AG04450 (cell line): ENCODE measurements at regions not wholly inside any gene's neighbourhood (a gene's known extent, or its start where the extent isn't known, plus 50 kb on each side); places are given as distances from the start of the nearest gene placed in this dataset.

Source experiments
- CTCF ChIA-PET: fragments of 300-600, 350-600 bp; formaldehyde crosslinking; extraction: SDS; loops from one replicate; lab custom pipeline; 2022; ENCODE audit warnings: antibody characterized with exemption, inconsistent platforms; lab: Charles Lee
- POLR2A ChIA-PET: fragments of 350-600 bp; formaldehyde crosslinking; extraction: SDS; loops from one replicate; lab custom pipeline; 2021; ENCODE audit warnings: antibody characterized with exemption, inconsistent platforms; lab: Yijun Ruan, JAX
- DNase-seq: peaks from one replicate; pipeline ENCODE4 v3.0.0-alpha.2; 2011; ENCODE audit warnings: low read depth, low spot score
- H3K27ac ChIP-seq: one replicate; pipeline ENCODE4 v1.5.1; 2012; ENCODE audit warnings: low read depth, low read length, control low read depth
- H3K27me3 ChIP-seq: one replicate; pipeline ENCODE4 v1.6.0; 2012; ENCODE audit warnings: low read length; ENCODE audit not compliant: control insufficient read depth, insufficient read depth
- H3K4me3 ChIP-seq: 2 replicates; pipeline ENCODE4 v1.5.1; 2011; ENCODE audit warnings: mild to moderate bottlenecking, low read depth, low read length, control low read depth
- H3K9me3 ChIP-seq: 2 replicates; pipeline ENCODE4 v1.5.1; 2012; ENCODE audit warnings: low read length; ENCODE audit not compliant: control insufficient read depth, insufficient read depth
- CTCF ChIP-seq: IDR thresholded peaks from 2 replicates; pipeline ENCODE4 v1.5.1; 2011; ENCODE audit warnings: low read depth, low read length, control low read depth, inconsistent platforms

GRCh38 chr11:95360377-95361075 lies 129.5 kb upstream of the SESN3 start:
- peaks cover 5% of the 10 kb centered on the region for H3K27me3 ChIP-seq
- TF ChIP-seq CTCF = no peak
- no peak for DNase-seq
- ChIA-PET POLR2A (no interaction called here), CTCF (interaction anchor here (1.8 kb wide), 1 partner anchor 345 kb away, joined by 4 read pairs; no protein-coding TSS in a partner anchor)
- no peak overlapping the region for H3K4me3 ChIP-seq
- no peak overlapping the region for H3K27ac ChIP-seq
- no peaks in the 10 kb centered on the region for H3K9me3 ChIP-seq

GRCh38 chr11:95359756-95360155 lies 128.8 kb upstream of the SESN3 start:
- no peak for DNase-seq
- H3K27me3 ChIP-seq = peaks cover 5% of the 10 kb centered on the region
- H3K27ac ChIP-seq = no peak overlapping the region
- H3K4me3 ChIP-seq = no peak overlapping the region
- TF ChIP-seq CTCF = no peak
- H3K9me3 ChIP-seq = no peaks in the 10 kb centered on the region
- POLR2A ChIA-PET = no interaction called here
- CTCF ChIA-PET = no interaction called here

- H3K4me3 ChIP-seq = no peak overlapping the region
- CTCF ChIA-PET = no interaction called here
- H3K27ac ChIP-seq = no peak overlapping the region
- no peak for DNase-seq
- TF ChIP-seq CTCF = no peak
- POLR2A ChIA-PET = no interaction called here
- H3K27me3 ChIP-seq = peaks cover 5% of the 10 kb centered on the region
- H3K9me3 ChIP-seq = no peaks in the 10 kb centered on the region
These were observed 128.3 kb upstream of the SESN3 start for GRCh38 chr11:95359341-95359663.

DNA sequence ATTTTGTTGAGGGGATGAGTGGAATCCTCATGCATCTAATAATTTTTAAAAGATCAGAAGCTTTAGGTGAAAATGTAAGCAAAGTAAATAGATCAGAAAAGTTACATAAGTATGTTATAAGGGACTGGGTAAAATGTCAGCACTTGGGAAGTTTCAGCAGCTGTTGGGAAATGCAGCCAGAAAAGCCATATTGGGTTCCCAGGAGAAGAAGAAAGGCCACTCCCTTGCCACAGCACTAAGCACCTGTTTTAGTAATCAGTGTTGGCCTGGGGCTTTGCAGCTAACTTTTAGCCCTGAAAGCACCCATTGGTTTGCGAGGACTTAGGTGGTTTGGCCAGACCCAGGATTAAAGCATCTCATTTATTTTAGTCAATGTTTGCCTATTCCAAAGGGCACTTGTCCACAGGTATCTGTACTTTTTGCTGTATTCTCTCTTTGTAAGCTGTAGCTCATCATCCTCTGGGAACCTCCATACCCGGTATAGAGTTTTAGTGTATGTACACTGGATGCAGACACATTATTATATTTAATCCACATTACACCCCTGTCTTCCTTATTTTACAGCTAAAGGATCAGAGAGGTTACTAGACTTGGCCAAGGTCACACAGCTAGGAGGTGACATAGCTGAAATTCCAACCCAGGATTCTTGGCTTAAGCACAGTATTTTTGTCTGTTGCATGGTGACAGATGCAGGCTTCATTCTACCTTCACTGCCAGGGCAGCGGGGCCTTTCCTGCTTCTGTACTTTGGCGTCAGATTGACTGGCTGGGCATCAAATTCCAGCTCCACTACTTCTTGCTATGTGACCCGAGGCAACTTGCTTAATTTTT lies 127.7 kb upstream of the SESN3 start:
- CTCF ChIA-PET = no interaction called here
- peaks cover 5% of the 10 kb centered on the region for H3K27me3 ChIP-seq
- POLR2A ChIA-PET = no interaction called here
- DNase-seq = no peak
- no peak overlapping the region for H3K27ac ChIP-seq
- no peak overlapping the region for H3K4me3 ChIP-seq
- H3K9me3 ChIP-seq = no peaks in the 10 kb centered on the region
- TF ChIP-seq CTCF = no peak

DNA sequence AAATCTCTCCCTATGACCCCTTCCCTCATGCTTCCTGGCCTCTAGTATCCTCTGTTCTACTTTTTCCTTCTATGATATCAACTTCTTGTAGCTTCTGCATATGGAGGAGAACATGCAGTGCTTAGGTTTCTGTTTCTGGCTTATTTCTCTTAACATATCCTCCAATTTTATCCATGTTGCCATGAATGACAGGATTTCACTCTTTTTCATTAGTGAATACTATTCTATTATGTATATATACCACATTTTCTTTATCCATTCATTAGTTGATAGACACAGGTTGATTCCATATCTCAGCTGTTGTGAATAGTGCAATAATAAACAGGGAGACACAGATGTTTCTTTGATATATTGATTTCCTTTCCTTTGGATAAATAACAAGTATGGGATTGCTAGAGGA lies 123.3 kb upstream of the SESN3 start:
- no peak for DNase-seq
- ChIA-PET CTCF (no interaction called here), POLR2A (no interaction called here)
- TF ChIP-seq CTCF = no peak
- Histone ChIP-seq H3K27me3 (peaks cover 5% of the 10 kb centered on the region), H3K9me3 (no peaks in the 10 kb centered on the region), H3K27ac (no peak overlapping the region), H3K4me3 (no peak overlapping the region)
